Neuron (in vitro differentiated cells): ENCODE measurements at regions not wholly inside any gene's neighbourhood (a gene's known extent, or its start where the extent isn't known, plus 50 kb on each side); places are given as distances from the start of the nearest gene placed in this dataset.
"Not testable (repeated sequence)": the region's sequence is repeated elsewhere in the genome, so short reads cannot be mapped to it uniquely, and the experiment has no call there.

Source experiments
- H2AFZ ChIP-seq: one replicate; pipeline ENCODE4 v1.6.1; 2013; ENCODE audit warnings: low read depth, mild to moderate bottlenecking, inconsistent platforms, low read length, moderate library complexity
- H3K27me3 ChIP-seq: one replicate; pipeline ENCODE4 v1.6.1; 2013; ENCODE audit warnings: low read length; ENCODE audit not compliant: insufficient read depth
- H3K36me3 ChIP-seq: one replicate; pipeline ENCODE4 v1.6.1; 2013; ENCODE audit warnings: low read length; ENCODE audit not compliant: insufficient read depth
- H3K4me1 ChIP-seq: one replicate; pipeline ENCODE4 v1.6.1; 2013; ENCODE audit warnings: low read length; ENCODE audit not compliant: insufficient read depth
- H3K4me3 ChIP-seq: 2 replicates; pipeline ENCODE4 v1.5.1; 2013; ENCODE audit warnings: mild to moderate bottlenecking, low read length, moderate library complexity
- H3K9me3 ChIP-seq: one replicate; pipeline ENCODE4 v1.6.1; 2013; ENCODE audit warnings: low read length

- Histone ChIP-seq H3K9me3 (no peaks in the 10 kb centered on the region), H2AFZ (no peak overlapping the region), H3K4me1 (no peaks in the 10 kb centered on the region), H3K27me3 (no peaks in the 10 kb centered on the region), H3K4me3 (no peak overlapping the region), H3K36me3 (no peaks in the 10 kb centered on the region)
Observed at GRCh38 chr1:90370686-90371447, 346.2 kb downstream of the BARHL2 start.

- H3K4me1 ChIP-seq: no peaks in the 10 kb centered on the region
- H3K4me3 ChIP-seq: no peak overlapping the region
- H2AFZ ChIP-seq: no peak overlapping the region
- H3K9me3 ChIP-seq: no peaks in the 10 kb centered on the region
- H3K36me3 ChIP-seq: no peaks in the 10 kb centered on the region
- no peaks in the 10 kb centered on the region for H3K27me3 ChIP-seq
Observed at GRCh38 chr1:90362163-90362562, 354.9 kb downstream of the BARHL2 start.

- Histone ChIP-seq H3K4me1 (no peaks in the 10 kb centered on the region), H3K9me3 (no peaks in the 10 kb centered on the region), H3K4me3 (no peak overlapping the region), H3K36me3 (no peaks in the 10 kb centered on the region), H3K27me3 (no peaks in the 10 kb centered on the region), H2AFZ (no peak overlapping the region)
Observed at GRCh38 chr1:90361026-90361425, 356.1 kb downstream of the BARHL2 start.

- Histone ChIP-seq H3K36me3 (no peaks in the 10 kb centered on the region), H3K27me3 (no peaks in the 10 kb centered on the region), H3K4me3 (no peak overlapping the region), H3K9me3 (no peaks in the 10 kb centered on the region), H3K4me1 (no peaks in the 10 kb centered on the region), H2AFZ (no peak overlapping the region)
Observed at GRCh38 chr1:90359994-90360393, 357.1 kb downstream of the BARHL2 start.

GRCh38 chr1:90358448-90358847 lies 358.7 kb downstream of the BARHL2 start:
- H2AFZ ChIP-seq: no peak overlapping the region
- H3K36me3 ChIP-seq: no peaks in the 10 kb centered on the region
- H3K9me3 ChIP-seq: no peaks in the 10 kb centered on the region
- no peaks in the 10 kb centered on the region for H3K27me3 ChIP-seq
- no peaks in the 10 kb centered on the region for H3K4me1 ChIP-seq
- H3K4me3 ChIP-seq: no peak overlapping the region

- Histone ChIP-seq H3K27me3 (no peaks in the 10 kb centered on the region), H2AFZ (no peak overlapping the region), H3K36me3 (no peaks in the 10 kb centered on the region), H3K9me3 (no peaks in the 10 kb centered on the region), H3K4me3 (no peak overlapping the region), H3K4me1 (no peaks in the 10 kb centered on the region)
Observed at GRCh38 chr1:90357995-90358394, 359.1 kb downstream of the BARHL2 start.

- H3K4me1 ChIP-seq: no peaks in the 10 kb centered on the region
- no peaks in the 10 kb centered on the region for H3K36me3 ChIP-seq
- no peaks in the 10 kb centered on the region for H3K9me3 ChIP-seq
- H2AFZ ChIP-seq: no peak overlapping the region
- no peaks in the 10 kb centered on the region for H3K27me3 ChIP-seq
- no peak overlapping the region for H3K4me3 ChIP-seq
Observed at GRCh38 chr1:90356991-90357390, 360.1 kb downstream of the BARHL2 start.

GRCh38 chr1:90356101-90356500 lies 361.0 kb downstream of the BARHL2 start:
- Histone ChIP-seq H3K36me3 (no peaks in the 10 kb centered on the region), H3K4me1 (no peaks in the 10 kb centered on the region), H3K27me3 (no peaks in the 10 kb centered on the region), H2AFZ (no peak overlapping the region), H3K9me3 (no peaks in the 10 kb centered on the region), H3K4me3 (no peak overlapping the region)

- no peaks in the 10 kb centered on the region for H3K4me1 ChIP-seq
- H3K9me3 ChIP-seq: no peaks in the 10 kb centered on the region
- no peak overlapping the region for H3K4me3 ChIP-seq
- no peaks in the 10 kb centered on the region for H3K27me3 ChIP-seq
- no peaks in the 10 kb centered on the region for H3K36me3 ChIP-seq
- no peak overlapping the region for H2AFZ ChIP-seq
Observed at GRCh38 chr1:90354704-90355103, 359.8 kb downstream of the ZNF326 start.

GRCh38 chr1:90351019-90351418 lies 356.1 kb downstream of the ZNF326 start:
- Histone ChIP-seq H2AFZ (no peak overlapping the region), H3K4me1 (no peaks in the 10 kb centered on the region), H3K4me3 (no peak overlapping the region), H3K9me3 (no peaks in the 10 kb centered on the region), H3K27me3 (no peaks in the 10 kb centered on the region), H3K36me3 (no peaks in the 10 kb centered on the region)

- Histone ChIP-seq H3K27me3 (no peaks in the 10 kb centered on the region), H3K4me3 (no peak overlapping the region), H3K4me1 (no peaks in the 10 kb centered on the region), H3K36me3 (no peaks in the 10 kb centered on the region), H3K9me3 (no peaks in the 10 kb centered on the region), H2AFZ (no peak overlapping the region)
Observed at GRCh38 chr1:90349510-90349909, 354.6 kb downstream of the ZNF326 start.

- no peak overlapping the region for H2AFZ ChIP-seq
- H3K9me3 ChIP-seq: no peaks in the 10 kb centered on the region
- no peak overlapping the region for H3K4me3 ChIP-seq
- H3K27me3 ChIP-seq: no peaks in the 10 kb centered on the region
- no peaks in the 10 kb centered on the region for H3K4me1 ChIP-seq
- no peaks in the 10 kb centered on the region for H3K36me3 ChIP-seq
Observed at GRCh38 chr1:90348934-90349333, 354.0 kb downstream of the ZNF326 start.

GRCh38 chr1:90348459-90348858 lies 353.5 kb downstream of the ZNF326 start:
- not testable (repeated sequence) for H3K9me3 ChIP-seq, H3K27me3 ChIP-seq, H2AFZ ChIP-seq, H3K4me3 ChIP-seq, H3K36me3 ChIP-seq, H3K4me1 ChIP-seq

- Histone ChIP-seq H3K36me3 (no peaks in the 10 kb centered on the region), H3K27me3 (no peaks in the 10 kb centered on the region), H3K4me1 (no peaks in the 10 kb centered on the region), H3K9me3 (no peaks in the 10 kb centered on the region), H3K4me3 (no peak overlapping the region), H2AFZ (no peak overlapping the region)
Observed at GRCh38 chr1:90347366-90347765, 352.5 kb downstream of the ZNF326 start.
